Nephron (organoid): ENCODE measurements at regions not wholly inside any gene's neighbourhood (a gene's known extent, or its start where the extent isn't known, plus 50 kb on each side); places are given as distances from the start of the nearest gene placed in this dataset.

Experiments
- H3K27ac Mint-ChIP-seq, 3 experiments: 2 replicates each; pipeline ENCODE4 v1.8.0; 2020; ENCODE audit warnings: mixed read lengths in 3 of 3, mild to moderate bottlenecking in 2 of 3, moderate library complexity in 1 of 3
- H3K27me3 Mint-ChIP-seq: 2 replicates; pipeline ENCODE4 v1.8.0; 2021; ENCODE audit warnings: low read depth, mild to moderate bottlenecking, moderate library complexity, mixed read lengths
- H3K36me3 Mint-ChIP-seq: 2 replicates; pipeline ENCODE4 v1.8.0; 2020; ENCODE audit warnings: low read depth, mixed read lengths
- H3K4me1 Mint-ChIP-seq: 2 replicates; pipeline ENCODE4 v1.8.0; 2020; ENCODE audit warnings: mixed read lengths
- H3K4me3 Mint-ChIP-seq, 3 experiments: 2 replicates each; pipeline ENCODE4 v1.8.0; 2020; ENCODE audit warnings: mild to moderate bottlenecking in 3 of 3, mixed read lengths in 3 of 3, moderate library complexity in 2 of 3
- H3K9me3 Mint-ChIP-seq: 2 replicates; pipeline ENCODE4 v1.8.0; 2020; ENCODE audit warnings: mixed read lengths
- CTCF ChIP-seq, 3 experiments: fragments of 200-600 bp; sonication (generic); IDR thresholded peaks; one replicate each; pipeline ENCODE4 v1.5.0; 2021; ENCODE audit warnings: antibody characterized with exemption in 3 of 3; ENCODE audit not compliant: unreplicated experiment in 3 of 3

DNA sequence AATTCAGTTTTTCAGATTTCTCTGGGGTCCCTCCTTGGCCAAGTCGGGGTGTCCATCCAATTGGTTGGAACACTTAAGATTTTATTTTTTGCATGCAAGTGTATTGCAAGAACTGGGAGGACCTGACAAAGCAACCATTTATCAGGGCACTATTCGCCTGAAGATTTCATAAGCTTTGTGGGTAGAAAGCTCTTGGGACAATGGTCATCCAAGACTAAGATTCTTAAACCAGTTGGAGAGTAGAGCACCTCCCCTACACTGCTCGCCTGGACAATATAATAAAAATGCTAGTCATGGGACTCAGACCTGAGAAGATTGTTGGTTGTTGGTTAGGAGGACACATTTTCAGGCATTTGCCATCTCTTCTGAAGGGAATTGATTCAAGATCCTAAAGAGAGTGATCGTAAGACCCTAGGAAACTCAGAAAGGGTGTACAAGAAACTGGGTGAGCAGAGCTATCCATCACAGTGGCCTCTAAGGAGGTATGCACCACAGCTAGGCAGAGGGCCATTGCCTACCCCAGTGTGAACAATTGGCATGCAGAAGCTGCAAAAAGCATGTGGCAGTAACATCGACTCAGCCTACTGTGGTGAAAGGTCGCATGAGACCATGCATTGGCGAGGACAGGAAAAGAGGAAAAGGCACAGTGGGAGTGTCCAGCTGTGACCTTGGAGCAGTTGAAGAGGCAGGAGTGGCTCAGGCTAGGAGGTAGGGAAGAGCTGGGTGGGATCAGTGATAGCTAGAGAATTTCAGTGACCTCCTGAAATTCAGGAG lies 1235.3 kb upstream of the AUTS2 start:
- H3K27me3 Mint-ChIP-seq: peaks cover 20% of the 10 kb centered on the region
- no peak overlapping the region for H3K4me3 Mint-ChIP-seq
- H3K9me3 Mint-ChIP-seq: peaks cover 11% of the 10 kb centered on the region
- H3K4me1 Mint-ChIP-seq: peaks cover 19% of the 10 kb centered on the region
- H3K27ac Mint-ChIP-seq: no peak overlapping the region
- H3K36me3 Mint-ChIP-seq: no peaks in the 10 kb centered on the region
- TF ChIP-seq CTCF (IDR thresholded peaks at IDR 0.05; ENCODE audit: unreplicated experiment in 3 of 3): no peak

DNA sequence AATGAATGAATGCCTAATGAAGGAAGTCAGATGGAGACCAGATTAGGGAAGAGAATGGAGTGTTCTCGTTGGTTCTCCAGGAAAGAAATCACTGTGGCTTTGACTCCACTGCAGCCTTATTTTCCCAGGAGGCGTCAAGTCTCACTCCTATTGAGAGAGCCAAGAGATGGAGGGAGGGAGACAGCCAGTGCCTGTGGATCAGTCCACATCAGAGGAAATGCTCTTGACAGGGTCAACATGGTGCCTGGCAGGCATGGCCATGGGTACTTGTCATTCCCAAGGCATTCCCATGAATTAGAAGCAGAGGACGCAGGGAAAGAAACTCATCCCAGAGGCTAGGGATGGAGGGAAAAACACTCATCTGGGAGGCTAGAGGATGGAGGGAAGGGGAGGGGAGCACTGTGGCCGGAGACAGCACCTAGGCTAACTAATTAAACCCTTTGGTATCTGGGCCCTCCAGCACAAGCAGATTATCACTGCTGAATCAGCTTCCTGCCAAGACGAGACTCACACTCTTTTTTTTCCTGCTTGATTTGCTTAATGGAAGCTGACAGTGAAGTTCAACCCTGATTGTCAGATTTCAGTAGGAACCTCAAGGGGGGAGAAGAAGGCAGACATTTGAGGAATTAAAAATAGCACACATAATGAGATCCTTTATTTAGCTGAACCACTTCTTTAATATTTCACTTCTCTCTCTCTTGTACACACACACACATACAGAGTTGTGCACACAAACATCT lies 1233.2 kb upstream of the AUTS2 start:
- TF ChIP-seq CTCF (IDR thresholded peaks at IDR 0.05; ENCODE audit: unreplicated experiment in 3 of 3): no peak
- peaks cover 11% of the 10 kb centered on the region for H3K9me3 Mint-ChIP-seq
- no peak overlapping the region for H3K4me3 Mint-ChIP-seq
- peaks cover 9% of the 10 kb centered on the region for H3K27me3 Mint-ChIP-seq
- H3K4me1 Mint-ChIP-seq: peaks cover 8% of the 10 kb centered on the region
- H3K36me3 Mint-ChIP-seq: no peaks in the 10 kb centered on the region
- H3K27ac Mint-ChIP-seq: no peak overlapping the region

GRCh38 chr7:68371985-68372384 lies 1226.3 kb upstream of the AUTS2 start:
- Mint-ChIP-seq H3K27me3 (no peaks in the 10 kb centered on the region), H3K4me3 (no peak overlapping the region), H3K4me1 (peaks cover 6% of the 10 kb centered on the region), H3K27ac (no peak overlapping the region), H3K9me3 (peaks cover 7% of the 10 kb centered on the region), H3K36me3 (no peaks in the 10 kb centered on the region)
- TF ChIP-seq CTCF (IDR thresholded peaks at IDR 0.05; ENCODE audit: unreplicated experiment in 3 of 3): no peak

DNA sequence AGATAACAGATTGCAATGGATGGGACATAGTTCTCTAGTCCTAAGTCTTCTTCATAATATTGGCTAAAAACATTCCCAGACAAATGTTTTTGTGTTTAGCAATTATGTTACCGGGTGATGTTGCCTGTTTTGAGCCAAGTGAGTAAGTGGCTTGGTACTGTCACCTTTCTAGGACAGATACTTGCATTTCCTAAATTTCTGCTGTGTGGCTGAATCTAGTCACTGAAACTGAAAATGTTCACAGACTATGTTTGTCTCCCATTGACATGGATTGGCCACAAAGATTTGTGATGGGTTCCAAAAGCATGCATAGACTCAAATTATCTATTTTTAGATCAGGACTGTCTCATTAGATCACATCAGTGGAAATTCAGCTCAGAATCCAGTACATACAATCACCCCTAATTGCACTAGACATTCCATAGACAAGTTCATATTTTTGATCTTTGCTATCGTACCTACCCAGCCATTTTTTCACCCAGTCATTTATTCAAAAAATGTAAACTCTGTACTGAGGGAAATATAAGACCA lies 1222.1 kb upstream of the AUTS2 start:
- TF ChIP-seq CTCF (IDR thresholded peaks at IDR 0.05; ENCODE audit: unreplicated experiment in 3 of 3): no peak
- Mint-ChIP-seq H3K27me3 (no peaks in the 10 kb centered on the region), H3K4me1 (peaks cover 6% of the 10 kb centered on the region), H3K27ac (no peak overlapping the region), H3K36me3 (no peaks in the 10 kb centered on the region), H3K9me3 (peaks cover 4% of the 10 kb centered on the region), H3K4me3 (no peak overlapping the region)

- Mint-ChIP-seq H3K27ac (no peak overlapping the region), H3K27me3 (no peaks in the 10 kb centered on the region), H3K4me1 (no peaks in the 10 kb centered on the region), H3K4me3 (no peak overlapping the region), H3K36me3 (no peaks in the 10 kb centered on the region), H3K9me3 (peaks cover 18% of the 10 kb centered on the region)
- no peak for TF ChIP-seq CTCF (IDR thresholded peaks at IDR 0.05; ENCODE audit: unreplicated experiment in 3 of 3)
These were observed 1216.5 kb upstream of the AUTS2 start for GRCh38 chr7:68381731-68382130.
